HFF-Myc (cell line): ENCODE measurements at regions not wholly inside any gene's neighbourhood (a gene's known extent, or its start where the extent isn't known, plus 50 kb on each side); places are given as distances from the start of the nearest gene placed in this dataset.

Source experiments
- DNase-seq: peaks from one replicate; pipeline ENCODE4 v3.0.0-alpha.2; 2011; ENCODE audit warnings: low read depth; ENCODE audit errors: extremely low read depth
- H3K4me3 ChIP-seq: replicated peaks from 2 replicates; pipeline ENCODE4 v1.5.1; 2011; ENCODE audit warnings: low read depth, mild to moderate bottlenecking, control low read depth, low read length
- TF ChIP-seq, protein P1 (sequence below): IDR thresholded peaks from 2 replicates; pipeline ENCODE4 v1.5.1; 2012; ENCODE audit warnings: mild to moderate bottlenecking, low read depth, low read length, control low read depth; ENCODE audit errors: missing control alignments

- no peak overlapping the region for H3K4me3 ChIP-seq
- DNase-seq = no peak
- TF ChIP-seq, protein P1, sequence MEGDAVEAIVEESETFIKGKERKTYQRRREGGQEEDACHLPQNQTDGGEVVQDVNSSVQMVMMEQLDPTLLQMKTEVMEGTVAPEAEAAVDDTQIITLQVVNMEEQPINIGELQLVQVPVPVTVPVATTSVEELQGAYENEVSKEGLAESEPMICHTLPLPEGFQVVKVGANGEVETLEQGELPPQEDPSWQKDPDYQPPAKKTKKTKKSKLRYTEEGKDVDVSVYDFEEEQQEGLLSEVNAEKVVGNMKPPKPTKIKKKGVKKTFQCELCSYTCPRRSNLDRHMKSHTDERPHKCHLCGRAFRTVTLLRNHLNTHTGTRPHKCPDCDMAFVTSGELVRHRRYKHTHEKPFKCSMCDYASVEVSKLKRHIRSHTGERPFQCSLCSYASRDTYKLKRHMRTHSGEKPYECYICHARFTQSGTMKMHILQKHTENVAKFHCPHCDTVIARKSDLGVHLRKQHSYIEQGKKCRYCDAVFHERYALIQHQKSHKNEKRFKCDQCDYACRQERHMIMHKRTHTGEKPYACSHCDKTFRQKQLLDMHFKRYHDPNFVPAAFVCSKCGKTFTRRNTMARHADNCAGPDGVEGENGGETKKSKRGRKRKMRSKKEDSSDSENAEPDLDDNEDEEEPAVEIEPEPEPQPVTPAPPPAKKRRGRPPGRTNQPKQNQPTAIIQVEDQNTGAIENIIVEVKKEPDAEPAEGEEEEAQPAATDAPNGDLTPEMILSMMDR = no peak
Observed at GRCh38 chr16:60553090-60553757, 1483.0 kb downstream of the CDH8 start.

- no peak for DNase-seq
- TF ChIP-seq, protein P1 = no peak
- H3K4me3 ChIP-seq = no peak overlapping the region
Observed at GRCh38 chr16:60541535-60541934, 1494.7 kb downstream of the CDH8 start.

DNA sequence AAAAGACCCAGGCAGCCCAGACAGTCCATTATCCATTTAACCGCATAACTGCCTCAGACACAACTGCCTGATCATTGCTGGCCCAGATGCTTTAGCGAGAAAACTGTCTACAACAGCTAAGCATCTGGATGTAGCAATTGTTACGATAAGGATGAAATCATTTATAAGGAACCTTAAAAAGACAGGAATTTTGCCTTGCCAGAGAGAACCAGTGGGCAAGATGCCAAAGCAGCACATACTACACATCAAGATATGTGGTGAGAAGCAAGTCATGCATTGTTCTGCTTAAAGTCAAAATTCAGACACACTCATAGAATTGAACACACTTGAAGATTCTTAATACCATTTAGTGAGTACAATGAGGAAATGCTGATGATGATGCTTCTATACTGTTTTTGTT, 1525.3 kb downstream of the CDH8 start:
- no peak for DNase-seq
- TF ChIP-seq, protein P1 = no peak
- no peak overlapping the region for H3K4me3 ChIP-seq

- H3K4me3 ChIP-seq = no peak overlapping the region
- TF ChIP-seq, protein P1 = no peak
- no peak for DNase-seq
Observed at GRCh38 chr16:60510208-60510607, 1526.0 kb downstream of the CDH8 start.

GRCh38 chr16:60491273-60491672, 1545.0 kb downstream of the CDH8 start:
- TF ChIP-seq, protein P1 = no peak
- H3K4me3 ChIP-seq = no peak overlapping the region

DNA sequence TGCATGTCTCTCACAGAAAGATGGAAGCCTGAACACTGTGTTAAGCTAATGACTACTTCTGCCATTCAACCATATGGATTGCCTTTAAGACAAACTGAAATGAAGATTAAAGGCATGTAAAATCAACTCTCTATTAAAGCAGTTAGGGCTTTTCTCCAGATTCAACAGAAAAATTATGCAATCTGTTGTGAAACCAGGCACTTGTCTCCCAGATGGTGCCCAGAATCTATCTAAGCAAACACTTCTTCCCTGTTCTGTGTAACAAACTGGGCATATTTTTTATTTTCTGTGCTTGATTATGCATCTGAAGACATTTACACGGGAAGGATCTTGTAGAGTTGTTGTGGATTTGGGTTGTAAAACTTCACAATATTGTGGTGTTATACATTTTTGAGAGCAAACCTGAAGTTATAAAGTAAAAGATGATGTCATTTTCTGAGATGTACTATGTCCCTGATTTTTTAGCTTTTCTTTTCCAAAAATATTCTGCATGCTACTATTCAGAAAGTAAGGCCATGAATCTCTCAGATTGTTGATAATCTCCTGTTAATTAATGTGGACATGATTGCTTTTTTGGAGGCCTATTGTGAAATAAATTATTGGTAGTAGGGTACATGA, 1550.3 kb downstream of the CDH8 start:
- TF ChIP-seq, protein P1 = no peak
- no peak for DNase-seq
- no peak overlapping the region for H3K4me3 ChIP-seq

More at GRCh38 chr16:60491273-60491672, 1545.0 kb downstream of the CDH8 start:
- DNase-seq = no peak

- DNase-seq = no peak
- no peak overlapping the region for H3K4me3 ChIP-seq
- TF ChIP-seq, protein P1 = no peak
Observed at GRCh38 chr16:60484901-60485300, 1551.3 kb downstream of the CDH8 start.
